Uterus (tissue), 3 donors: ENCODE measurements at regions not wholly inside any gene's neighbourhood (a gene's known extent, or its start where the extent isn't known, plus 50 kb on each side); places are given as distances from the start of the nearest gene placed in this dataset.

ENCODE experiments used
- DNase-seq, 2 donors: peaks; one replicate each; pipeline ENCODE4 v3.0.0-alpha.2; 2019 to 2020
- H3K27ac ChIP-seq, 2 donors: fragments of 200-600 bp; sonication (generic); 1 replicate in 1 of 2; 2 replicates in 1 of 2; pipeline ENCODE4 v1.5.1; 2016 to 2018
- H3K27me3 ChIP-seq, 2 donors: fragments of 200-600 bp; sonication (generic); one replicate each; pipeline ENCODE4 v1.5.1; 2018 to 2019; ENCODE audit warnings: control low read depth in 1 of 2
- H3K36me3 ChIP-seq, 2 donors: fragments of 200-600 bp; sonication (generic); one replicate each; pipeline ENCODE4 v1.5.1; 2019; ENCODE audit warnings: control low read depth in 1 of 2
- H3K4me1 ChIP-seq, 2 donors: fragments of 200-600 bp; sonication (generic); one replicate each; pipeline ENCODE4 v1.5.1; 2018 to 2019; ENCODE audit warnings: control low read depth in 1 of 2
- H3K4me3 ChIP-seq, 2 donors: fragments of 200-600 bp; sonication (generic); 1 replicate in 1 of 2; 2 replicates in 1 of 2; pipeline ENCODE4 v1.5.1; 2018 to 2019; ENCODE audit warnings: mild to moderate bottlenecking in 1 of 2
- H3K9me3 ChIP-seq, 2 donors: fragments of 200-600 bp; sonication (generic); one replicate each; pipeline ENCODE4 v1.5.1; 2019; ENCODE audit warnings: control low read depth in 1 of 2
- POLR2A ChIP-seq, 2 donors: fragments of 450-650 bp; IDR thresholded peaks; one replicate each; pipeline ENCODE4 v1.6.1; 2016; ENCODE audit warnings: antibody characterized with exemption in 2 of 2, mild to moderate bottlenecking in 1 of 2, moderate library complexity in 1 of 2
- intact Hi-C: fragments of 100-400 bp; cut with DNase I; formaldehyde crosslinking; loops from one replicate; pipeline ENCODE4 v1.15.1; 2023; ENCODE audit warnings: low total_unique reads
- TF ChIP-seq, protein P1 (sequence below), 4 experiments: fragments of 200-600 bp in 2 of 4; fragments of 450-650 bp in 2 of 4; sonication (generic) in 2 of 4; IDR thresholded peaks; one replicate each; pipeline ENCODE4 v1.5.1; 2016 to 2019; ENCODE audit warnings: antibody characterized with exemption in 4 of 4, mild to moderate bottlenecking in 2 of 4, moderate library complexity in 1 of 4
- donor health status: DM: yes; HTN: yes; CAD: no.

DNA sequence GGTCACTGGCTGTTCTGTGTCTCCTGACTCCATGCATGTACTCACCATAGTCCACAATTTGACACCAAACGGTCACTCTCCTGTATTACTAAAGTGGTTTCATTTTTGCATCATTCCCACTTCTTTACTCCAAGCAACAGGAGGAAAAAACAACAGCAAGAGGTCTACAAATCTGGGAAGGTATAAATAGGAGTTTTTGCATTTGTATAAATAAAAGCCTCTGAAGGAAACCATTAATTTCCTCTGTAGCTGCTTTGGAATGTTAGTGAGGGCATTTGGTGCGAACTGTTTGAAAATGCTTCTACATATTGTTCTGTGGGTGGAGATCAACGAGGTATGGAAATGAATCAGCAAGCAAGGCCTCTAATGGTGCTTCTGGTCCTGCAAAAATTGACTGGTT is 148.5 kb upstream of the DLX2 start:
- Histone ChIP-seq H3K4me3 (no peak overlapping the region), H3K27ac (peak overlapping the region; percentile 15 to 36), H3K36me3 (no peaks in the 10 kb centered on the region), H3K4me1 (no peaks in the 10 kb centered on the region), H3K9me3 (no peaks in the 10 kb centered on the region), H3K27me3 (no peaks in the 10 kb centered on the region)
- intact Hi-C loops, result no loop called here
- DNase-seq, result no peak
- TF ChIP-seq POLR2A (IDR thresholded peaks at IDR 0.05), result no peak
- TF ChIP-seq, protein P1, sequence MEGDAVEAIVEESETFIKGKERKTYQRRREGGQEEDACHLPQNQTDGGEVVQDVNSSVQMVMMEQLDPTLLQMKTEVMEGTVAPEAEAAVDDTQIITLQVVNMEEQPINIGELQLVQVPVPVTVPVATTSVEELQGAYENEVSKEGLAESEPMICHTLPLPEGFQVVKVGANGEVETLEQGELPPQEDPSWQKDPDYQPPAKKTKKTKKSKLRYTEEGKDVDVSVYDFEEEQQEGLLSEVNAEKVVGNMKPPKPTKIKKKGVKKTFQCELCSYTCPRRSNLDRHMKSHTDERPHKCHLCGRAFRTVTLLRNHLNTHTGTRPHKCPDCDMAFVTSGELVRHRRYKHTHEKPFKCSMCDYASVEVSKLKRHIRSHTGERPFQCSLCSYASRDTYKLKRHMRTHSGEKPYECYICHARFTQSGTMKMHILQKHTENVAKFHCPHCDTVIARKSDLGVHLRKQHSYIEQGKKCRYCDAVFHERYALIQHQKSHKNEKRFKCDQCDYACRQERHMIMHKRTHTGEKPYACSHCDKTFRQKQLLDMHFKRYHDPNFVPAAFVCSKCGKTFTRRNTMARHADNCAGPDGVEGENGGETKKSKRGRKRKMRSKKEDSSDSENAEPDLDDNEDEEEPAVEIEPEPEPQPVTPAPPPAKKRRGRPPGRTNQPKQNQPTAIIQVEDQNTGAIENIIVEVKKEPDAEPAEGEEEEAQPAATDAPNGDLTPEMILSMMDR (IDR thresholded peaks at IDR 0.05), result no peak

DNA sequence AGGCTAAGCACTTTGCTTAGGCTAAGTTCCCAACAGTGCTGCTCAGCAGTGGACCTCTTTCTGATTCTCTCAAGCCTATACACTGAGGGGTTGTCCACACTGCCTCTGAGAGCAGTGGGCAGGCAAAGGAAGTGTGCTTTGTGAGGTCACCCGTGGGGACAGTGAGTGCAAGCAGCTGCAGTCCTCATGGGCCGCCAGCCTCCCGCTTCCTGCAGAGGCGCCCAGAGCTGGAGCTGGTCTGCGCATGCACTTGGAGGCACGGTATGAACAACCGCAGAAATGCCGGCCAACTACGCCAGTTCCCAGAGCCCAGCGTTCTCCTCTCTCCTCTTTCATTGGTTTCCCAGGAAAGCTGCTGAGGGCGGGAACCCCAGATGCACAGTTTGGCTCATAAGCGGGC is 149.5 kb upstream of the DLX2 start:
- H3K4me1 ChIP-seq, result no peaks in the 10 kb centered on the region
- H3K27me3 ChIP-seq, result no peaks in the 10 kb centered on the region
- no peak for DNase-seq
- H3K9me3 ChIP-seq, result no peaks in the 10 kb centered on the region
- no peak overlapping the region for H3K4me3 ChIP-seq
- H3K36me3 ChIP-seq, result no peaks in the 10 kb centered on the region
- no peak for TF ChIP-seq POLR2A (IDR thresholded peaks at IDR 0.05)
- TF ChIP-seq, protein P1 (IDR thresholded peaks at IDR 0.05), result no peak
- H3K27ac ChIP-seq, result peak overlapping the region; percentile 33 to 36
- intact Hi-C loops, result no loop called here

GRCh38 chr2:172253190-172254052 is 150.7 kb upstream of the DLX2 start:
- peak overlapping the region; percentile 62 to 67 for H3K27ac ChIP-seq
- DNase-seq, result peak in 1 of 2 donors; percentile 80
- no peaks in the 10 kb centered on the region for H3K9me3 ChIP-seq
- H3K4me1 ChIP-seq, result no peaks in the 10 kb centered on the region
- TF ChIP-seq, protein P1 (IDR thresholded peaks at IDR 0.05), result no peak
- TF ChIP-seq POLR2A (IDR thresholded peaks at IDR 0.05), result no peak
- H3K36me3 ChIP-seq, result no peaks in the 10 kb centered on the region
- intact Hi-C loops, result no loop called here
- no peak overlapping the region for H3K4me3 ChIP-seq
- no peaks in the 10 kb centered on the region for H3K27me3 ChIP-seq

DNA sequence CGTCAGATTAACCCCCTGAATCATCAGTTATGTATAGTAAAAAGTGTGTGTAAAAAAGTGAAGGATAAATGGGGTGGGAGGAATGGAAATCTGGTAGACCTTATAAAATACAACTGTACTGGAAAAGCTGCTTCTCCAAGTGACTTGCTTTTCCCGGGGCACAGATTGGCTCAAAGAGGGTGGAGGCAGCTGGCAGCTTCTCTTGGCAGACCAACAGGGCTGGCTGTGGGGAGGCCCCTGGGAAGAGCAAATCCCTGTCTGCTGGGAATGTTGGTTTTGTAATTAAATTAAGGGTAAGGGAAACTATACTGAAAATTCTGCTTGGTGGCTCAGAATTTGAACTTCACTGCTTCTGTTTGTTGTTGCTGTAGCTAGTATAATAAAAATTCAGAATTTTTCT is 154.2 kb upstream of the DLX2 start:
- Histone ChIP-seq H3K27me3 (no peaks in the 10 kb centered on the region), H3K27ac (no peak overlapping the region), H3K36me3 (no peaks in the 10 kb centered on the region), H3K4me1 (no peaks in the 10 kb centered on the region), H3K4me3 (no peak overlapping the region), H3K9me3 (no peaks in the 10 kb centered on the region)
- no peak for DNase-seq
- intact Hi-C loops, result no loop called here
- TF ChIP-seq POLR2A (IDR thresholded peaks at IDR 0.05), result no peak
- TF ChIP-seq, protein P1 (IDR thresholded peaks at IDR 0.05), result no peak

- Histone ChIP-seq H3K36me3 (no peaks in the 10 kb centered on the region), H3K4me1 (no peaks in the 10 kb centered on the region), H3K27me3 (no peaks in the 10 kb centered on the region), H3K27ac (no peak overlapping the region), H3K4me3 (no peak overlapping the region), H3K9me3 (no peaks in the 10 kb centered on the region)
- intact Hi-C loops, result no loop called here
- TF ChIP-seq POLR2A (IDR thresholded peaks at IDR 0.05), result no peak
- TF ChIP-seq, protein P1 (IDR thresholded peaks at IDR 0.05), result no peak
- no peak for DNase-seq
These were observed 157.1 kb upstream of the DLX2 start for GRCh38 chr2:172259827-172260226.
